Islet of Langerhans (tissue), 1 donor: ENCODE measurements at regions not wholly inside any gene's neighbourhood (a gene's known extent, or its start where the extent isn't known, plus 50 kb on each side); places are given as distances from the start of the nearest gene placed in this dataset.
"Not testable (repeated sequence)": the region's sequence is repeated elsewhere in the genome, so short reads cannot be mapped to it uniquely, and the experiment has no call there.

ENCODE experiments used
- FAIRE-seq: peaks from one replicate; lab custom pipeline; 2011; peaks lifted over from hg19 to GRCh38; lab: Jason Lieb, UNC

DNA sequence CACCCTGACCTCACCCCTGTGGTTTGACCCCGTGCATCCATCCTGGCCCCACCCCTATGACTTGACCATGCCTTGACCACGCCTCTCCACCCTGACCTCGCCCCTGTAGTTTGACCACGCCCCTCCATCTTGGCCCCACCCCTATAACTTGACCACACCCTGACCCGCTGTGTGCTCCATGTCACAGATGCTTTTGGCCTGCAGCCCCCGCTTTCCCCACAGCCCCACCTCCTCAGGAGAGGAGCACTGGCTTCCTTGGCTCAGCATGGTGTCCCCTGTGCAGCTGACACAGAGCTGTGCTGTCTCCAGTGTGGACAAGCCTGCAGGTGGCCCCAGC lies 269.9 kb upstream of the SFSWAP start:
- FAIRE-seq = no peak

DNA sequence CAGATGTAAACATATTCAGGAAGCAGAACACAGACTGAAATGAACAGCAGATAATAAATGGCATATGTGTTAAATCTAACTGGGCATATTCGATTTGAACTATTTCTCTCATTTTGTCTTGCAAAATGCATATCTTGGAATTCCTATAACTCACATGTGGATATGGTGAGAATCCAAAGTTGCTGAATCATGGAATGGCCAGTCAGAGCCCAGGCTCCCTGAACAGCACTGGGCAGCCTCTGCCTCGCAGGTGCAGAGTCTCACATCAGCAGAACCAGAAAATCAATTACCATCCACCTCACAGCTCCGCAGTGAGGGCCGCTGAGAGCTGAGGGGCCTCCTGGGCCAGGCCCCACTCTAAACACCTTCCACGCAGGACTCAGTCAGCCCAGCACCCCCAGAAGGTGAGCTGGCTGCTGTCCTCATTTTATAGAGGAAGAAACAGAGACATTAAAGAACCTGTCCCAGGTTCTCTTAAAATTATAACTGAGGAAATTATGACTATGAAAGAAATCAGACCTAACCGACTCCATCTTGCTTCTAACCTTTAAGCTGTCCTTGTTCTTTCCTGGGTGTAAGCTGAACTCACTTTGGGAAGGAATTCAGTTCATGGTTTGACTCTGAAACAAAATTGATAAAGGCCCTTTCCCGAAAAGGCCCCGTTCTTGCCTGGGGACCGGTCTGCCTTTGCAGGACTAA lies 269.1 kb upstream of the SFSWAP start:
- FAIRE-seq = no peak

DNA sequence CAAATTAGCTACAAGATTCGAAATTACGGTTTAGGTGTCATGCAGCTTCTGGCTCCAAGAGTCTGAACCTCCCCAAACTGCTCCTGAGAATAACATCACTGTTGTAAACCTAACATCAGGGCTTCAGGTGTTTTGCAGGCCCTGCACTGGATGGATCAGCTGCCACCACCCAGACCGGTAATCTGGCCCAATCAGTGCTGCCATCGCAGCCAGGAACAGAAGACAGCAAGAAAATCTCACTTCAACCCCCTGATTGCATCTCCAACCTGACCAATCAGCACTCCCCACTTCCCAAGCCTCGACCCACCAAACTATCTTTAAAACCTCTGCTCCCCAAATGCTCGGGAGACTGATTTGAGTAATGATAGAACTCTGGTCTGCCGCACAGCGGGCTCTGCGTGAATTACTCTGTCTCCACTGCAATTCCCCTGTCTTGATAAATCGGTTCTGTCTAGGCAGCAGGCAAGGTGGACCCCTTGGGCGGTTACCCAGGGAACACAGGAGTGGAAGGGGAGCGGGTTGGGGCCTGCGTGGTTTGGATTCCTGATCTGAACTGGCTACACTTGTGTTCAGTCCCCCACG lies 268.5 kb upstream of the SFSWAP start:
- FAIRE-seq = no peak

DNA sequence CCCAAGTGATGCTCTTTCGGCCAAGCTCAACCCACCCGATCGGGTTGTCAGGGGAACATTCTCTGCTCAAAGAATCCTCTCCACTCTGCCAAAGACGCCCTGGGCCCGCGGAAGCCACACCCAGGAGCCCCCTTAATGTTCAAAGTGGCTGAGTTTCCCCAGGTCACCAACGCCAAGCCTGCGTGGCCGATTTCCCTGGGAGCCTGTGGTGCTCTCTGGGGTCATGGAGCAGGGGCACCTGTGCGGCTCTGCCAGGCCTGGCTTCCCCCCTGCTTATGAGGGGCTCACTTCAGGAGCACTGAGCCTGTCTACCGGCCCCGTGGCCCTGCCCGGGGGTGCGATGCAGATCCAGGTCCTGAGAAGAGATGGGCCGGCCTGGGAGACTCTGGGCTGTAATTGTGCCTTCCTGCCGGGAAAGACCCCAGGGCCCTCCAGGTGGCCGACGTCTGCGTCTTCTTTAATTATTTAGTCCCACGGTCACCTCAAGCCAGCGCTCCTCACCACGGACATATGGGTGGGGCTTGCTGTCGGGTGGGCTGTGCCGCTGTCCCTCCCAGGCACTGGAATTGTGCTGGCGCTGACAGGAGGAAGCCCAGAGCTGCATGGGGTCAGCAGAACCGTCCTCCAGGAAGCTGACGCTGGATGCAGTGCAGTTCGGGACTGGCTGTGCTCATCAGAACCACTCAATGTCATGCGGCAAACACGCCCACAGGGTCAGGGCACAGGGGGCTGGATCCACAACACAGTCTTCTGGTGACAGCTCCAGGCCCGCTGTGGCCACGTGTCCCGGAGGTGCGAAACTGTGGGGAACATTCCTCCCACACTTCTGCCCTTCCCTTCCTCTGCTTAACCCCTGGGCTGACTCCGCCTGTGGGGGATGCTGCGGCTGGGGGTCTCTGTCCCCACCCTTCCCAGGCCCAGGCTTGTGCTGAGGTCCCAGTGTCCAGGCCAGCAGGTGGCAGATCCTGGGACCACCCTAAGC lies 267.6 kb upstream of the SFSWAP start:
- no peak for FAIRE-seq

DNA sequence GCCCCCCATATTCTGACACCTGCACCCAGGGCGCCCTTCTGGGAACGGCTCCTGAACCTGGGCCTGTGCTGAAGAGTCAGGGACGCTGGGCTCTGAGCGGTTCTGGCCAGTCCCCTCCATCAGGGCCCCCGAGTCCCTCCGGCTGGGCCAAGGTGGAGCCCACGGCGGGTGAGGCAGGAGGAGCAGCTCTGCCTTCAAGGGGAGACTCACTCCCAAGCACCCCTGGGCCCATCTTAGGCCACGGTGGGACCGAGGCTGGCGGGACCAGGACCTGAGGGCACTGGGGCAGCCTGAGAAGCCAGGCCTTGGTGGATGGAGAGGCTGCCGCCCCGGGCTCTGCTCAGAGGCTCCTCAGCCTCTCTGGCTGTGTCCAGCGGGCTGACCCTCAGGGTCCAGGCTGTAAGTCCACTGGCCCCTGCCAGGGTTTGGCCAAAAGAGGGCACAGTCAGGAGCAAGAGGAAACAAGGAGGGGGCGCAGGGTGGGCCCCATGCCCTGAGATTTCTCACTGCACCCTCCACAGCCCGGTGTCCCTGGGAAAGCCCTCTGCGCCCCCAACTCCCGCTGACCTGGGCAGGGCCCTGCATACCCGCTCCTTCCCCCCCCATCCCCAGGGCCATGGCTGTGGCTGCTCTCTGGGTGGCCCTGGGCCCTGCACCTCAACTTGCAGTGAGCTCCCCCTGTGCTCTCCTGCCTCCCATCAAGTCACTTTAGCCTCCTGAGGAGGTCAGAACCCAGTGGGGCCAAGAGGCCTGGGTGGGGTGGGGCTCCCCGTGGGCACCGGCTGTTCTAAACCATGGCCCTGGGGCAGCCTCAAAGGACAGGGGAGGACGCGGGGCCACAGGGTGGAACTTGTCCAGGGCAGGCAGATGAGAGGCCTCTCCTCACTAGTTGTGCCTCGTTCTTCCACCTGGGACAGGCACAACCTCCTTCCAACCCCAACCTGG lies 266.4 kb upstream of the SFSWAP start:
- no peak for FAIRE-seq

DNA sequence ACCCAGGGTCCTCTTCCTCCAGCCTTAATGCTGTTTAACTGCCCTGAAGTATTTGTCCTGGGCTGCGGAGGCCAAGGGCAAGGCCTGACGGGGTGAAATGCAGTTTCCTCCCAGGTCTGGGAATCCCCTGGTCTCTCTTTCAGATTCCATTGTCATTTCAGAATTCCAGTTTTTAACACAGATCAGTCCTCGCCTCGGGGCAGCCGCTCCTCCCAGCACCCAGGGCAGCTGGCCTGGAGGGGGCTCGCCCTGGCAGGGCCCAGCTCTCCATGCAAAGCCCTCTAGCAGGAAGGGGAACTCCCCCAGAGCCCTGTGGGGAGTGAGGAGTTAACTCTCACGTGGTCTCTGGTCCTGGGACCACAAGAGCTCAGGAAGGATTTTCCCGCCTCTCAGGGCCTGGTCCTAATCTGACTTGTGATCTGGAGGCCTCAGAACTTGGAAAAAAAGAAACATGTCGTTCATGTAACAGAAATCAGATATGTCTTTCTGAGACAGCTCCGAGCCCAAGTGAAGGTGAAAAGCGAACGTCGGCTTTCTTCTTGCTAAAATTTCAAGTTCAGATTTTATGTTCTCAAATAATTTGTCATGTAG lies 265.6 kb upstream of the SFSWAP start:
- no peak for FAIRE-seq

DNA sequence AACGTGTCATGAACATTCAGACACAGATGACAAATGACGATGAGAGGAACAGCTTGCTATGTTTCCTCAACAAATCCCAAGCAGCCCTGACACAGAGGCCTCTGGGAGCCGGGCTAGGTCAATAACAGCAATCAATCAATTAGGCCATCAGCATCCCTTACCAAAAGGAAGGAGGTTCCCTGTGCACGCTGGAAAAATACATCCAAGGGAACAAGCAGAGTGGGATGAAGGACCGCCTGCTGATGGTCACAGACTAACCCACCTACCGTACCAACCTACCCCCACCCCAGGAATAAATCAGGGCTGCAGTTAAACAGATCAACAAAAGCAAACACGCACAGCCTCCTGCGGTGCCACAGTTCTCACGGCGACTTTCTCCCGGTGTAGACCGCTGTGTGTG lies 265.1 kb upstream of the SFSWAP start:
- no peak for FAIRE-seq

DNA sequence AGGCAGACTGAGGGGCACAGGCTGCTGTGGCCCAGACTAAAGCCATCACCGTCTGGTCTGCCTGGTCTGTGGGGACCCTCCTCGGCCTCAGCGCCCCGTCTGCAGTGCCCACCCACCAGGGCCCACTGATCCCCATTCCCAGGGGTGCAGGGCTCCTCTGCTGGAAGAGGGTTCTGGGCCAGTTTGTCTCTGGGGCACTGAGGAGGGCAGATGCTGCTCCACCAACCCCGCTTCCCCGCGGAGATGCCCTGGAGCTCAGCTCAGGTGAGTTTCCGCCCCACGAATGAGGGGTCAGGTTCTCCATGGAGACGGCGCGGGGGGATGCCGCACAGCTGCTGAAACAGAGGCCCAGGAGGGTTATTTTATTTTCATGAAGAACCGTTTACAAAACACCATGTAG lies 263.3 kb upstream of the SFSWAP start:
- FAIRE-seq = not testable (repeated sequence)

DNA sequence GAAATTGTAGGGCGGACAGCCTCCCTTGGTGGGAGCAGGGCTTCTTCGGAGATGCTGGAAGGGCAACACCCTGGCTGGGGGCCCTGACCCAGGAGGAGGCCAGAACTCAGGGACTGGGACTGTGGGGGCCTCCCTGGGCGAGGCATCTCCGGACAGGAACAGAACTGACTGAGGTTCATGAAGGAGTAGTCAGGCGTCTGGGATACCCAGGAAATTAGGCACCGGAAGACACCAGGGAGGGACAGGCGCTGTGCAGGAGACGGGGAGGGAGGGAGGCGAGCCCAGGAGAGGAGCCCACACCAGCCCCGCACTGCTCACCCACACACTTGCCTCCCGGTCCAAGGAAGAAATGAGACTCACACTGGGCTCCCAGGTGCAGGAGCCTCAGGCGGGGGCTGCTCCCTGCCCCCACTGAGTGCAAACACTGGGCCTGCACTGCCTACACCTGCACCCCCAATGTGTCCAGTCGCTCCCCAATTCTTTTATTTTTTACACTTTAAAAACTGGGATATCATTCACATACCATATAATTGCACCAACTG lies 262.6 kb upstream of the SFSWAP start:
- FAIRE-seq = no peak

DNA sequence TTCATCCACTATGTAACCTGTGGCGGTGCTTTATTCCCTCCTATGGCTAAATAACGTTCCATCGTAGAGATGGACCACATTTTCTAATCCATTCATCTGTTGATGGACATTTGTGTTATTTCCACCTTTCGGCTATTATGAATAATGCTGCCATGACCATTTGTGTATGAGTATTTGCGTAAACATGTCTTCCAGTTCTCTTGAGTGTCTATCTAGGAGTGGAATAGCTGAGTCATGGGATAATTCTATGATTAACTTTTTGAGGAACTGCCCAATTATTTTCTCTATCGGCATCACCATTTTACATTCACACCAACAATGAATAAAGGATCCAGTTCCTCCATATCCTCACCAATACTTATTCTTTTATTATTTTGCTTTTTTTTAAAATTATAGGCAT lies 261.9 kb upstream of the SFSWAP start:
- no peak for FAIRE-seq

DNA sequence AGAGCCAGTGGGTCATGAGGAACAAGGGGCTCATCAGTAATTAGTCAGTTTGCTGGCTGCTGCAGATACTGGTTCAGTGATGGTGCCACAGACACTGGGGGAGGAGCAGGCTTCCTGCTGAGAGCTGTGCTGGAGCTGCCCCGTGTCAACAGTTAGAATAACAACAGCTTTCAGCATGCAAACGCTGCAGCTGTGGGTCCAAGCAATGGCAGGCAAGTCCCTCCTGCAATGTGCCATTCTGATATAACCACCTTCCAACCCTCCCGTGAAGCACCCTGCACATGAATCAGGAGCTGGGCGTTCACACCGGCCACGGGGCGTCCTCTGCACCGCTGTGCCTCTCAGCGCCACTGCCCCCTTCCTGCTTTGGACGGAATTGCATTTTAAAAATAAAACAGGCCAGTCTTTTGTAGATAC lies 258.4 kb upstream of the SFSWAP start:
- no peak for FAIRE-seq

DNA sequence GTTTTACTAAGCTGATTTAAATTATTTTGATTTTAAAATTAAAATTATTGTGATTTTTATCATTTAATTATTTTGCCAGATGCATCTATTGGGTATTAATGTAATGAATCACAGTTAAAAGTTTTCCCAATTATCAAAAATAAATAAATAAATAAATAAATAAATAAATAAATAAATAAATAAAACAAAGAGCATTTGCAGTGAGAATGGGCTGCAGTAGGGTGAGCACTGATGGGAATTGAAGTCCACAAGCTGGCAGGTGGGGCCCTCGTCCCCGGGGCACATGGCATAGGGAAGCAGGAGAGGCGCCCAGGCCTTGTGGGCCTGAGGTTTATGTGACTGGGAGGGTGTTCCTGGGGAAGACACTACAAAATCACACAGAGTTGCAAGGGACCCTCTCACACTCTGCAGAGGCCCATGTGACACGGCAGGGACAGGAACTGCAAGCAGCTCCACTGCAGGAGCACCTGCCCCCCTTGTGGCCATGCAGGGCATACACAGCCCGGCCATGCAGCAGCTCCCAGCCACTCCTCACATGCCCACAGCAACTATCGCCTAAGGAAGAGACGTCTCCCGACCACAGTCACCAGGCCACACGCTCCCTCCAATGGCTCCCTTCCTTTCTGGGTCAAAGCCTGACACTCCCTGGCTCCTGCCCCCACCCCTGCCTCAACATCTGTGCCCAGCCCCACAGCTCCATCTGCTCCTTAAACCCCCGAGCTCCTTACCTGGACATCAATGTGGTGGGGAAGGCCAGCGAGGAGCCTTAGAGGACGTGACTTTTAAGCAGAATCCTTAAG lies 256.3 kb upstream of the SFSWAP start:
- FAIRE-seq = no peak

DNA sequence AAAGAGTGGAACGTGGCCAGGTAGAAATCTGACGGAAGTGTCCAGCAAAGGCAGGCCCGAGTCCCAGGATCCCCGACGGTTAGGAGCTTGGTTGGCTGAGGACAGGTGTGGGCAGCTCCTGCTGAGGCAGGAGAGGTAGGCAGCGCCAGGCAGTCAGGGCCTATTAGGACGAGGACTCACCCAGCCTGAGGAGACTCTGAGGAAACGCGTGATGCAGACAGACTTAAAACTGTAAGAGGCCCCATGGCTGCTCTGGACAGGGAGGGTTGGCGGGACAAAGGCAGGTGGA lies 255.7 kb upstream of the SFSWAP start:
- FAIRE-seq = no peak

DNA sequence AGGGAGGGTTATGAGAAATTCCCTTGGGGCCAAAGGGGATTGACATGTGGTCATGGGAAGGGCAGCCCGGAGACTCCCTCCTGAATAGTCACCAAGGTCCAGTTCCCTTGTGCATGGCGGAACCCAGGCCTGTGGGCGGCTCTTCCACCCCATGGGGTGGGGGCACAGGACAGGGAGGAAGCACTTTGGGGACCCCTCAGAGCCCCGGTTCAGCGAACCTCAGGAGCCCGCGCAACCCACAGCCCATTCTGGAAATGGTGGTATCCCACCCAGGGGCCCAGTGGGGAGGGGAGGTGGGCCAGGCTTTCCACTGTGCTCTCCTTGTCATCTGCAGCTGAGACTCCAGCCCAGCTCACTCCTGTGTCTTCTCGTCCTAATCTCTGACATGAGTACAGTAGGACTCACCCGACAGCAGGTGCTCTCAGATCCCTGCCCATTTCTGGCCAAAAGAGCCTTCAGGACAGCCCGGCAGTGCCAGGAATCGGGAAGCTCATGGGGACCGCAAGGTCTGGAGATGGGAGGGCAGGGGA lies 255.2 kb upstream of the SFSWAP start:
- FAIRE-seq = no peak

DNA sequence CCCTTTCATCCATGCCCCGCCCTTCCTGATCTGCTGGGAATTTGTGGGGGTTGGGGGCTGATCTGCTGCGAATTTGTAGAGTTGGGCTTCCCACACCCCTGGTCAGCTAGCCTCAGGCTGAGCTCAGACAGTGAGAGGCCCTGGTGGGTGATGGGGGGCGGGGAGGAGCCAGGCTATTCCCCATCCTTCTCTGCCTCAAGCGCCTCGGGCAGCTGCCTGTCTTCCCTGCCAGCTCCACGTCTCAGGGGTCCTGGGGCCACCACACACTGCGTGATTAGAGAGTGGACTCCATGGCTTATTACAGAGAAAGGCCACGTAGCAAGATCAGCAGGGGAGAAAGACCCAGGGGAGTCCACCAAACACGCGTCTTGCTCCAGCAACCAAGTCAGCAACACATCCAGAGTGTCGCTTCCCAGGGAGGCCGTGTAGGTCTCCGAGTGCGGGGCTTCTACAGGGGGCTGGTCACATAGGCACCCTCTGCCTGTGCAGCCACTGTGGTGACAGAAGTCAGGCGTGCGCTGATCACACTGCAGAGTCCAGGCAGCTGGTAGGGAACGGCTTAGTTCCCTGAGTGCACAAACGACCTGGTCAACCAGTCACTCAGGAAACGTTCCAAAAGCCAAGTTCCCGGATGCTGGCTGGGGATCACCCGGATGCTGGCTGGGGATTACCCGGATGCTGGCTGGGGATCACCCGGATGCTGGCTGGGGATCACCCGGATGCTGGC lies 254.4 kb upstream of the SFSWAP start:
- no peak for FAIRE-seq

DNA sequence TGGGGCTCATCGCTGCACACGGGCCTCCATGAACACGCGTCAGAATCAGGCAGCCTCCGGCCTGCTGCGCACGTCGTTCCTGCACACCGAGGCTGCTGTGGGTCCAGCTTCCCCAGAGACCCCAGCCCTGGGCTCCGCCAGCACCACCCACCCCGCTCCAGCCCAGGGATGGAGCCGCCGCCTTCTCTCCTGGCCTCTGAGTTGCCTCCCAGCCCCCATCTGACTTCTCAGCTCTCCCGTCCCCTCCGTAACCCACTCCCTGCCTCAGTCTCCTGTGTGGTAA lies 253.9 kb upstream of the SFSWAP start:
- FAIRE-seq = no peak

DNA sequence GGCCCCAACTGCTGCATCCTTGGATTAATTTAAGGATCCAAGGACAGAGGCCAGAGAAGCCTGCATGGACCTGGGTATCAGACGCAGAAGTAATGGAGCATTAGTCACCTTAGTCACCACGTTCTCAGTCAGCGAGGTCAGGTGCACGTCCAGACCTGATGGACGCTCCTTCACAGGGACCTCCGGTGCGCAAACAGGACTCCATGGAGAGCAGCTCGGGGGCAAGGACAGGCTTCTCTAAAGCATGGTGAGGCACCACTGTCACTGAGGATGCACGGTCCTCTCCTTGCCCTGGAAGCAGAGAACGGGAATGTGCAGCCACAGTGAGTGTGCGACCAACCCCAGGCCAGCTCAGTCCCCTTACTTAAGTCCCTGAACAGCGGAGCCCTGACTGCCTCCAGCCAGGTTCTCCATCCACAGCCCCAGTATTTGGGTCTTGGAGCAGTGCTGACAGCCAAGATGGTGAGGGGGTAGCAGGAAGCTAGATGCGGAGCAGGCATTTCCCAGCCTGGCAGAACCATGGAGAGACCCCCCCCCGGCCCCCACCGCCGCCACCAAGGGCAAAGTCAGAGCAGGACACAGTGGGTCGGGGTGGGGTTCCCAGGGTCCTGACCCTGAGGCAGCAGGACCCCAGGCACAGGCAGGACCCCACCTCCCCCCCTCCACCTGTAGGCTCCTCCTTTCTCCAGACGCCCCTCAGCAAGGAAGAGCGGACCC lies 253.4 kb upstream of the SFSWAP start:
- FAIRE-seq = no peak

DNA sequence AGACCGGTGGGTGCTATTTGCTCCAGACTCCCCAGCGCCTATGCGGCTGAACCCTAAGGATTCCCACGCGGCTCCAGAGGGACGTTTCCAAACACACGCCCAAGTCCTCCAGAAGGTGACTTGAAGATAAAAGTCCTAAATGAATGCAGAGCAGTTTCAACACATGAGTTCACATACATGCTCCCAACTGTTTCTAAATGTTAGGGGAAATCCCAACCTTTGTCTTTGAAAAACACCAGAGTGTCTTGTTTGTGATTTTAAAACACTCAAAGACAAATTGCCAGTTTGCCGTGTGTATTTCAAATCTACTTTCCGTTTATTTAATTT lies 252.9 kb upstream of the SFSWAP start:
- no peak for FAIRE-seq

DNA sequence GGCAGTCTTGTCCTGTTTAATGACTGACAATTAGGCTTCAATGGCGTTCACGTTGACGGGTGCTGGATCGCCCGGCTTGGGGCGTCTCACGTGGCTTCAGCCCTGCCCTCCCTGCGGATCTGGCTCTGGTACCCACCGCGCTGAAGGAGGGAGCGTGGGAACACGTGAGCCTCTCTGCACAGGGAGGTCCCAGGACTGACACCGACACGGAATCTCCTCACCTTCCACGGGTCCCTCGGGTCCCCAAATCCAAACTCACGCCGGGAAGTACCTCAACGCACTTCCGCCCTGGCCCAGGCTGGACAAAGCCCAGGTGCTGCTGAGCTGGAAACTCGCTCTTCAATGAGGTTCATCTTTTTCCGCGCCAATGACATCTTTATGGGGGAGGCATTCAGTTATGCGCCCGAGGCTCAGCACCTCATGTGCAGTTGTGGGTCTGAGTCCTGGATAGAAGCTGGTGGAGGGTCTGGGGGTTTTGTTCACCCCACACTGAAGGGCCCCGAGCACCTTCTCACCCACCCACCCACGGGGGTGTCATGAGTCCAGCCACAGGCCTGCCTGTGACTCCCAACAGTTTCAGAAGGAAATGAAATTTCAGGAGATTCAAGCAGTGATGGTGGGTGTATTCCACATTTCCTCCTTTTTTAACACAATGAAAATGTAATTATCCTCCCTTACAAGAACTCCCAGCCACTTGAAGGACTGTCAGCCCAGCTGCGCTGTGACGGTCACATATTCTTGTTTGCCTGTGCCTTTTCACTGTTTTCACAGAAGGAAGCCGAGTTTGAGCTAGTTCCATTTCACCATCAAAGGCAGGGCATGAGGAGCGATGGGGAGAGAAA lies 251.7 kb upstream of the SFSWAP start:
- FAIRE-seq = no peak
